DOHH2 (cell line): ENCODE measurements at regions not wholly inside any gene's neighbourhood (a gene's known extent, or its start where the extent isn't known, plus 50 kb on each side); places are given as distances from the start of the nearest gene placed in this dataset.

ENCODE experiments used
- CTCF ChIP-seq: fragments of 200-600 bp; sonication (generic); IDR thresholded peaks from one replicate; pipeline ENCODE4 v1.5.1; 2014; ENCODE audit warnings: antibody characterized with exemption, mild to moderate bottlenecking, low read depth, low read length; ENCODE audit not compliant: poor library complexity, severe bottlenecking
- EZH2phosphoT487 ChIP-seq: fragments of 200-600 bp; sonication (generic); IDR thresholded peaks from 2 replicates; pipeline ENCODE4 v1.6.1; 2017; ENCODE audit warnings: borderline replicate concordance, mild to moderate bottlenecking, antibody characterized with exemption, low read length, moderate library complexity, mixed read lengths

GRCh38 chr20:29409833-29410805 lies 1847.3 kb upstream of the DEFB115 start:
- TF ChIP-seq CTCF (no peak), EZH2phosphoT487 (no peak)
